Stimulated activated CD4-positive, alpha-beta T cell treated with anti-CD3 and anti-CD28 coated beads, Interleukin-12 subunit alpha, Interleukin-12 subunit beta, amount 100 ng/mL, for 48 hours (primary cell): ENCODE measurements at regions not wholly inside any gene's neighbourhood (a gene's known extent, or its start where the extent isn't known, plus 50 kb on each side); places are given as distances from the start of the nearest gene placed in this dataset.
"Not testable (repeated sequence)": the region's sequence is repeated elsewhere in the genome, so short reads cannot be mapped to it uniquely, and the experiment has no call there.

Experiments used
- DNase-seq, 3 donors: peaks; one replicate each; pipeline ENCODE4 v3.0.0-alpha.2; 2020; ENCODE audit warnings: low read depth in 2 of 3, low spot score in 1 of 3

- DNase-seq, result no peak
Measured at GRCh38 chr2:150219861-150220260, 267.6 kb downstream of the RND3 start.

- DNase-seq, result no peak
Measured at GRCh38 chr2:150215041-150215440, 272.4 kb downstream of the RND3 start.

DNA sequence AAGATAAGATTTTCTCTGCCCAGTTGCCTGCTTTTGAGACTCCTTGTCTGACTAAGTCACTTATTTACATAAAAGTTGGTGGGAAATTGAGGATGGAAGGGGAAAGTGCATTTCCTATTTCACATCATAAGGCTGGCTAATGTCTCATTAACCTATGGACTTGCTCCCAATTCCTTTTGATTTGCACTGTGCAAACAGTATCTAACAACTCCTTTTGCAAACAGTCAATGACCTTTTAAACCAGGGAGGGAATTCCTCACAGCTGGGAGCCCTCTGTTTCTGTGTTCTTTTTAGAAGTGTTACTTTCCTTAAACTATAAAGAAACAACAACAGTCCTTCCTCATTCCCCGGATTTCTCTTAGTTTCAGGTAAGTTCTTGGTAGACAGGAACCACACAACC is 272.8 kb downstream of the RND3 start:
- DNase-seq, result no peak

DNA sequence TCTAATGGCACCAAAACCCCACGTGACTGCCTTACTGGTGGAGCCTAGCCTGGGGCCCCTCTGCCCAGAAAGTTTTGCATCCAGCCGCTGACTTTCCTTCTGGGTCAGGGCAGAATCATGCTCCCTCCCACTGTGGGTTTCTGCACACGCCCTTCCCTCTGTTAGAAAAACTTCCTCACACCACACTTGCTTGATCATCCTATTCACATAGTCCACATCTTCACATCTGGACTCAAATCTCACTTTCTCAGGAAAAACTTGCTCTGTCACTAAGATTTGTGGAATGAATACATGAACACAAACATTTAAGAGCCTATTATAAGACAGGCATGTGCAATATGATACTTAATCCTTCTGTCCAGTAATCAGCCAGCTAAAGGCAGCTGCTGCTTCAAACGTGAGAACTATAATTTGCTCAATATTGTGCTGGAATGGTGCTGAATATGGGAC is 274.7 kb downstream of the RND3 start:
- no peak for DNase-seq

- DNase-seq, result no peak
Measured at GRCh38 chr2:150211164-150211631, 276.3 kb downstream of the RND3 start.

DNA sequence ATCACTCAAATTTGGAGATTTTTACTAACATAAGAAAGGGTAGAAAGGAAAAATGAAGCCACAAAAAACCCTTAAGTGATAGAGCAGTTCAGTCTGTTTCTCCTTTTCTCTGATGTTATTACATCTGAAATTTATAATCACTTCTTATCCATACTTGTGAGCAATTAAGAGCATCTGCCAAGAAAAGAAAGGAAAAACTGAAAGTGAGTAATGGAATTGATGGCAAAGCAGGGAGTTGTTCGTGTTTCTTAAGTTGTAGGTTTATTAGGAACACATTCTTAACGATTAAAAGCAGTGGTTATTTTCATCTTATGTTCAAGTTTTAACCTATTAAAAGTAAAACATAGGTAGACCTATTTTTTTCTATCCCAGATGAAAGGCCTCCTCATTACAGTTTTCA is 277.7 kb downstream of the RND3 start:
- DNase-seq, result no peak

- no peak for DNase-seq
Measured at GRCh38 chr2:150208689-150209088, 278.8 kb downstream of the RND3 start.

GRCh38 chr2:150207979-150208378 is 279.5 kb downstream of the RND3 start:
- DNase-seq, result no peak

DNA sequence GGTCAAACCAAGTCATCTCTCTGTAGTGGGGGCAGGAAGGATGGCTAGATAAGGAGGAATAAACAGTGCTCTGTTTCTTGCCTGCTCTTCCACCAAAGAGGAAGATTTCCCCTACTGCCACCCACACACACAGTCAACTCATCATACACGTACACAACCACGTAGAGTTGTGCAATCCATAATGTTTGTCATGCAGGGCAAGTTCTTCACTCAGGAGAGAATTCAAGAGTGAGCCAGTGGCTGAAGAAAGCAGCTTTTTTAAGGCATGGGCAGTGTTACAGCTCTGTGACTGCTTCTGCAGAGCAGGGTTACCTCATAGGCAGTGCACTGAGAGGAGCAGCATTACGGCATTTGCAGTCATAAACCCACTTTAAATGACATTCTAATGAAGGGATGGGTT is 283.0 kb downstream of the RND3 start:
- no peak for DNase-seq

DNA sequence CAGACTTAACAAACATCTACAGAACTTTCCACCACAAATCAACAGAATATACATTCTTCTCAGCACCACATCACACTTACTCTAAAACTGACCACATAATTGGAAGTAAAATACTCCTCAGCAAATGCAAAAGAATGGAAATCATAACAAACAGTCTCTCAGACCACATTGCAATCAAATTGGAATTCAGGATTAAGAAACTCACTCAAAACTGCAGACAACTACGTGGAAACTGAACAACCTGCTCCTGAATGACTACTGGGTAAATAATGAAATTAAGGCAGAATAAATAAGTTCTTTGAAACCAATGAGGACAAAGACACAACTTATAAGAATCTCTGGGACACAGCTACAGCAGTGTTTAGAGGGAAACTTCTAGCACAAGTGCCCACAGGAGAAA is 292.7 kb downstream of the RND3 start:
- not testable (repeated sequence) for DNase-seq

DNA sequence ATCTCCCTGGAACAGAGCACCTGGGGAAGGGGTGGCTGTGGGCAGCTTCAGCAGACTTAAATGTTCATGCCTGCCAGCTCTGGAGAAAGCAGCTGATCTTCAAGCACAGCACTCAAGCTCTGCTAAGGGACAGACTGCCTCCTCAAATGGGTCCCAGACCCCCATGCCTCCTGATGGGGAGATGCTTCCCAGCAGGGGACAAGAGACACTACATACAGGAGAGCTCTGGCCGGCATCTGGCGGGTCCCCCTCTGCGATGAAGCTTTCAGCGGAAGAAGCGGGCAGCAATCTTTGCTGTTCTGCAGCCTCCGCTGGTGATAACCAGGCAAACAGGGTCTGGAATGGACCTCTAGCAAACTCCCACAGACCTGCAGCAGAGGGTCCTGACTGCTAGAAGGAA is 294.8 kb downstream of the RND3 start:
- DNase-seq, result no peak

DNA sequence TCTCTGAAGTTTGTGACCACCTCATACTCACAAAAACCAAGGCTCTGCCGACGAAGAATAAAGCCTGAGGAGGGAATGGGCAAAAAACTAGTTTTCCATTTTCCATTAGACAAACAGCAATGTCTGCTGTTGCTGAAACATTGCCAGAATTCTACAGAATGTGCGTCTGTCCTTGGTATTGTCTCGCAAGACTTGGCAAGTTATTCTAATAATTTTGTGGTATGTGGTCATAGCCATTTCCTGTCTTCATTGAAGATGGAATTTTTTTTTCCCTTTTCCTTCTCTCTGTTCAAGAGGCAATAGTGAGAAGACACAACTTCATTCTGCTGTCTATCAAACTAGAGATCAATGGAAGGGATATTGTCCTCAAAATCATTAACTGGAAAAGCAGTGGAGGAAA is 296.1 kb downstream of the RND3 start:
- no peak for DNase-seq

DNA sequence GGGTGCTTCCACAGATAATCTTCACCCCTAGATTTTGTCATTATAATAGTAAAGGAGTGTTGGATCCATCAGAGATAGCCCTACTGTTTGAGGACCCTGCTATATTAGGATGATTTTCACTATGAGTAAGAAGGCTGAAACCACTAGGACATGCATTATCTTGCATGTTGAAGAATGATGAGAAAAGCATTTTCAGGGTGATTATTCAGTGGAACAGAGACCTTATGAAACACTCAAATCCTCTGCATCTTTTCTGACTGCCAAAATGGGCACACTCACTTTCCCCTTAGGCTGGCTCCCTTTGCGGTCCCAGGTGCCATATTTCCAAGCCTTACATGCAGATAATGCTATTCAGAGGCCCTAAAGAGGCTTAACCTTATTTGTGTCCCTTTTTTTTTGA is 296.9 kb downstream of the RND3 start:
- DNase-seq, result no peak

- DNase-seq, result no peak
Measured at GRCh38 chr2:150188800-150189199, 298.7 kb downstream of the RND3 start.

DNA sequence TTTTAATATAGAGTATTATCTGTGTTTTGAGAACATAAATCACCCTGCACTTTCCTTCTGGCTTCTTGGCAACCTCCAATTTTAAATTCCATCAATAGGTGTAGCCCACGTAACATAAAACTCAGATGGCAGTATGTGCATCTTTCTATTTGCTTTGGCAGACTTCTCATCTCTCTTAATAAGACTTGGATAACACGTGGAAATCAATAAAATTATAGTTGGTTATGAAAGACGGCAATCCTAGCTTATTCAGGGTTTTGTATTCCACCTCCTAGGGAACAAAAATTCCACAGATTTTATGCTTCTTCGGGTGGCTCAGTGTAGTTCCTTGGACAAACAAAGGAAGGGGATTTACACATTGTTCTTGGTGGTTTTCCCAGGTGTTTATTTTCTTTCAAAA is 299.3 kb downstream of the RND3 start:
- no peak for DNase-seq

- DNase-seq, result no peak
Measured at GRCh38 chr2:150182566-150183235, 304.8 kb downstream of the RND3 start.

- DNase-seq, result no peak
Measured at GRCh38 chr2:150178591-150178990, 308.9 kb downstream of the RND3 start.

- DNase-seq, result no peak
Measured at GRCh38 chr2:150174971-150175421, 312.5 kb downstream of the RND3 start.

DNA sequence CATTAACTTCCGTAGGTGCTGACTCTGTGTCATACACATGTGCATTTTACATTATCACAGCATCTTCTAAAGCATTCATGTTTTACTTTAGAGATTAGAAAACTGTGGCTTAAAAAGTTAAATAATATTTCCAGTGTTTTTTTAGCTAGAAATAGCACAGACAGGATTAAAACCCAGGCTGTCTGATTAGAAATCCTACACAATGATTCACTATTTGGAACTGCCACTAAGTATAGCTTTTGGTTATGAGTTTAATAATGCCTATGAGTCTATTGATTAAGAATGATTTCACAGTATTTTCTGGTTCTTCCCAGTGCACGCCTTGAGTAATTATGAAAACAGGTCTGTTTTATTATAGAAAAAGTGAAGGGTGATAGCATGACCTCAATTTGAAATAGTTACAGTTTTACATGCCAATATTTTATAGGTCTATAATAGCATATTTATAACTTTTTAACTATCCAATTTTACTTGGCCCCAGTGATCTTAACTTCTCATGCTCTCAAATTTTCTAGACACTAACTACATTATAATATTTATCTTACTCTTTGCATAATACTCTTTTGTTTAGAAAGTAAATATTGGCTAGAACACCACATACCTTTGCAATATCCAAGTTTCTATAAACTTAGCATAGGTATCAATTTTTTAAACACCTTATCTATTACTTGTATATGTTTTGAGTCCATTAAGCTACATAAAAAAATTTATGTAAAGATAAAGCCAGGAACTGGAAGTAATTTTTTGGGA is 313.2 kb downstream of the RND3 start:
- DNase-seq, result no peak

GRCh38 chr2:150171065-150171548 is 316.4 kb downstream of the RND3 start:
- no peak for DNase-seq

- no peak for DNase-seq
Measured at GRCh38 chr2:150169237-150169629, 318.2 kb downstream of the RND3 start.

- DNase-seq, result no peak
Measured at GRCh38 chr2:150168595-150169236, 318.8 kb downstream of the RND3 start.
